ENCODE measurements at regions not wholly inside any gene's neighbourhood (a gene's known extent, or its start where the extent isn't known, plus 50 kb on each side); places are given as distances from the start of the nearest gene placed in this dataset.

DNA sequence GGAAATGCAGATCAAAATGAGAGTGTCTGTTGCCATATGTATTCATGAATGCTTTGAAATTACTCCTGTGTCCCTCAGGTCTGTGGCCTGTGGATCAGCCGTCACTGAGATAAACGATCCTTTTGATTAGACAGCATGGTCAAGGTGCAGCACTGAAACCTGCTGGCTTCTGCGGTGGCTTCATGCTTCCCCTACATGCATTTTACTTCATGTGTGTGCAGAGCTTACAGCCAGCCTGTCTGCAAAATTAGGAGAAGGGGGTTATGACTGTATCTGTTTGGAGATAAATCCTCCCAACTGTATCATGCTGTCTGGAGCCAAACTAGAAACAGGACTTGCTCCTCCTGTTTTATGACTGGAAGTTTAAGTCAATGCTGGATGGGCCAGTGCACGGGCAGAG, 71.0 kb upstream of the PLPP4 start:
- ATAC-seq (ENCODE audit: low FRiP score) = no peak
- Histone ChIP-seq H3K9me3 (ENCODE audit: control insufficient read depth, low read length) (no peaks in the 10 kb centered on the region), H3K27me3 (ENCODE audit: control insufficient read depth in 1 of 2, insufficient read depth in 2 of 2, low read length in 1 of 2) (no peaks in the 10 kb centered on the region), H3K4me3 (ENCODE audit: low read length in 2 of 2) (no peak overlapping the region), H3K27ac (ENCODE audit: low read depth in 1 of 2, low read length in 2 of 2) (no peak overlapping the region), H3K36me3 (ENCODE audit: control insufficient read depth in 1 of 2, insufficient read depth in 2 of 2, low read length in 1 of 2) (no peaks in the 10 kb centered on the region), H3K4me1 (ENCODE audit: control insufficient read depth in 1 of 2, insufficient read depth in 2 of 2, low read length in 2 of 2) (no peaks in the 10 kb centered on the region)
- WGBS, 2 donors = 49 to 54% methylated on average over 4 of the region's 4 CpGs
- intact Hi-C loops (cut with DNase I) = no loop called here
- no peak for DNase-seq

DNA sequence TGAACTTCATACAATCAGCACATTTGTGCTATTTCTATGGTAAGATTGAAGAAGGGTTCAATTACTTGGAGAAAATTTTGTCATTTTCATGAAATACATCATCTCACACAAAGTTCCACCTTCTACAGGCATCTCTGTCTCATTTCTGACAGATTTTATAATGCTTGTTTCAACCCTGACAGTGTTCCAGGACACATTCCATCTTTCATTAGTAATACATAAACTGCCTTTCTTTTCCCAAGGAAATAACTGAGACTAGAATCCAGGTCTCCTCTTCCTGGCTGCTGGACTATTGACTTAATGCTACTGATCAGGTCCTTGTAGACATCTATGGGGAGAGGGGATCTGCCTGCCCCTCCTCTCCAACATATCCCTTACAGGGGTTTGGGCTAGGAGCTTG, 70.1 kb upstream of the PLPP4 start:
- Histone ChIP-seq H3K4me3 (ENCODE audit: low read length in 2 of 2) (no peak overlapping the region), H3K36me3 (ENCODE audit: control insufficient read depth in 1 of 2, insufficient read depth in 2 of 2, low read length in 1 of 2) (no peaks in the 10 kb centered on the region), H3K27me3 (ENCODE audit: control insufficient read depth in 1 of 2, insufficient read depth in 2 of 2, low read length in 1 of 2) (no peaks in the 10 kb centered on the region), H3K27ac (ENCODE audit: low read depth in 1 of 2, low read length in 2 of 2) (no peak overlapping the region), H3K4me1 (ENCODE audit: control insufficient read depth in 1 of 2, insufficient read depth in 2 of 2, low read length in 2 of 2) (no peaks in the 10 kb centered on the region), H3K9me3 (ENCODE audit: control insufficient read depth, low read length) (no peaks in the 10 kb centered on the region)
- intact Hi-C loops (cut with DNase I) = no loop called here
- ATAC-seq (ENCODE audit: low FRiP score) = no peak
- no peak for DNase-seq

DNA sequence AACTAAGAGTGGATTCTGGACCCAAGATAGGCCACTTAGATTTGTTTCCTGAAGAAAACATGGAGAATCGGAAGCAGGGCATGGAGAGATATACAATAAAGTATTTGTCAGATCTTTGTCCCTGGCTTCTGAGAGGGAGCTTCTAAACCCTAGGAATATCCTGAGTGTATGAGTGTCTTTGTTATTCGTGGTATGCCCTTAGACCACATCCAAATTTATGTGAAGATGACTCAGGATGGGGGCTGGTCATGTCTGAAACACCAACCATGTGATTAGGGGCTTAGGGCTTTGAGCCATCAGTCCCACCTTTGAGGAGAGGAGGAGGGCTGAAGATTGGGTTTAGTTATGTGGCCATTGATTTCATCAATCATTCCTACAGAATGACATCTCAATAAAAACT, 69.7 kb upstream of the PLPP4 start:
- Histone ChIP-seq H3K27me3 (ENCODE audit: control insufficient read depth in 1 of 2, insufficient read depth in 2 of 2, low read length in 1 of 2) (no peaks in the 10 kb centered on the region), H3K36me3 (ENCODE audit: control insufficient read depth in 1 of 2, insufficient read depth in 2 of 2, low read length in 1 of 2) (no peaks in the 10 kb centered on the region), H3K27ac (ENCODE audit: low read depth in 1 of 2, low read length in 2 of 2) (no peak overlapping the region), H3K4me1 (ENCODE audit: control insufficient read depth in 1 of 2, insufficient read depth in 2 of 2, low read length in 2 of 2) (no peaks in the 10 kb centered on the region), H3K9me3 (ENCODE audit: control insufficient read depth, low read length) (no peaks in the 10 kb centered on the region), H3K4me3 (ENCODE audit: low read length in 2 of 2) (no peak overlapping the region)
- intact Hi-C loops (cut with DNase I) = no loop called here
- DNase-seq = no peak
- ATAC-seq (ENCODE audit: low FRiP score) = no peak
- WGBS, 2 donors = 68 to 69% methylated on average over 2 of the region's 2 CpGs

DNA sequence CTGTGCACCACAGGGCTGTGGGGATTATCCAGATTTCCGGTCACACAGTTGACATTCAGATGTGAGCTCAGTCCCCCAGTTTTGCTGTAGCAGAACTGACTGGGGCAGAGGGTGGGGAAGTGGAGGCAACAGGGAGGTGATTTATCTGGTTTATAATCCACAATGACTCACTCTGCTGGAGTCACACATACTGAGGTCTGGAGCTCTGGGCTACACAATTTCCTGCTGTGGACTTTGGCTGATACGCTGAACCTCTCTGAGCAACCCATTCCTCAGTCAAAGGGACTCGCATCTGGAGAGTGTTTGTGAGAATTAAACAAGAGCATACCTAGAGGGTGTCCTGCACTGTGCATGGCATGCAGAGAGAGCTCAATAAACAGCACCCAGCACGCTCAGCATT, 64.8 kb upstream of the PLPP4 start:
- H3K36me3 ChIP-seq (ENCODE audit: control insufficient read depth in 1 of 2, insufficient read depth in 2 of 2, low read length in 1 of 2) = no peaks in the 10 kb centered on the region
- no peak overlapping the region for H3K4me3 ChIP-seq (ENCODE audit: low read length in 2 of 2)
- no peaks in the 10 kb centered on the region for H3K4me1 ChIP-seq (ENCODE audit: control insufficient read depth in 1 of 2, insufficient read depth in 2 of 2, low read length in 2 of 2)
- ATAC-seq (ENCODE audit: low FRiP score) (no peak), DNase-seq (no peak)
- H3K9me3 ChIP-seq (ENCODE audit: control insufficient read depth, low read length) = no peaks in the 10 kb centered on the region
- H3K27me3 ChIP-seq (ENCODE audit: control insufficient read depth in 1 of 2, insufficient read depth in 2 of 2, low read length in 1 of 2) = no peaks in the 10 kb centered on the region
- 83 to 87% methylated on average over 4 of the region's 4 CpGs for WGBS, 2 donors
- H3K27ac ChIP-seq (ENCODE audit: low read depth in 1 of 2, low read length in 2 of 2) = no peak overlapping the region
- intact Hi-C loops (cut with DNase I) = no loop called here

DNA sequence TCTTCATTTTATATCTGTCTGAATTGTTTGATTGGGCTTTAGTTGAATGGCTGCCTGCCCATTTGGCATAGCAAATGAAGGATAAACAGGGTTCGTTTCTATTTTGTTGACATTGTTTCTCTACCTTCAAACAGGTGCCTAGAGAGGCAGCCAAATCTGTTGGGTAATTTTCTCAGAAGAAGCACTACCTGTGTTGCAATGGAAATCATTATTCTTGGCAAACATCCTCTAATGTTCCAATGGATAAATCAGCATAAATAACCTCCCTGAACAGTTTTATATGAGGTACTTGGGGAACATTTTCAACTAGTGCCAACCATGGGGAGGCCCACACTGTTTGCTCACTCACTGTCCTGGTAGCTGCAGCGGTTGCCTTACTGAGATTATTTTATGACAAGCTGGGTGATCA, 64.4 kb upstream of the PLPP4 start:
- H3K4me3 ChIP-seq (ENCODE audit: low read length in 2 of 2) = no peak overlapping the region
- no peaks in the 10 kb centered on the region for H3K9me3 ChIP-seq (ENCODE audit: control insufficient read depth, low read length)
- WGBS, 2 donors = 67 to 69% methylated on average over 2 of the region's 2 CpGs
- no peaks in the 10 kb centered on the region for H3K27me3 ChIP-seq (ENCODE audit: control insufficient read depth in 1 of 2, insufficient read depth in 2 of 2, low read length in 1 of 2)
- no peak for DNase-seq
- H3K36me3 ChIP-seq (ENCODE audit: control insufficient read depth in 1 of 2, insufficient read depth in 2 of 2, low read length in 1 of 2) = no peaks in the 10 kb centered on the region
- no peak overlapping the region for H3K27ac ChIP-seq (ENCODE audit: low read depth in 1 of 2, low read length in 2 of 2)
- H3K4me1 ChIP-seq (ENCODE audit: control insufficient read depth in 1 of 2, insufficient read depth in 2 of 2, low read length in 2 of 2) = no peaks in the 10 kb centered on the region
- intact Hi-C loops (cut with DNase I) = no loop called here
- ATAC-seq (ENCODE audit: low FRiP score) = no peak

DNA sequence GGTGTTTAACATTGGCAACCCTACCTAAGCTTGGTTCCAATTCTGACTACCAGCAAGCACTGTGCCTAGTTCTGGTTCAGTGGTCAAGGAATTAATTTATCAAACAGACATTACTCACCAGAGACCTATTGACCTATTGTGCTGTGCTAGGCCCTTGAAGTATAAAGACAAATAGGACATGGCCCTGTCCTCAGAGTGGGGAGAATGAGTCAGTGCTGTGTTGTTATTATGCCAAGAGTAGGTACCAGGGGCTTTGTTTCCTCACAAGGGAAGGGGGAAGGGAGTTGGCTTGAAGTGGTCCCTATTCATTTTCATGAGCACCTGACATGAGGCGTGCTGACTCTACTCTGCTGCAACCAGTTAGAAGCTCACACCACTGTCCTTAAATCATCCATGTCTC, 62.6 kb upstream of the PLPP4 start:
- intact Hi-C loops (cut with DNase I) = no loop called here
- WGBS, 2 donors = 88 to 92% methylated on average over 1 of the region's 1 CpG
- H3K27ac ChIP-seq (ENCODE audit: low read depth in 1 of 2, low read length in 2 of 2) = no peak overlapping the region
- DNase-seq = no peak
- H3K36me3 ChIP-seq (ENCODE audit: control insufficient read depth in 1 of 2, insufficient read depth in 2 of 2, low read length in 1 of 2) = no peaks in the 10 kb centered on the region
- ATAC-seq (ENCODE audit: low FRiP score) = no peak
- H3K4me3 ChIP-seq (ENCODE audit: low read length in 2 of 2) = no peak overlapping the region
- no peaks in the 10 kb centered on the region for H3K27me3 ChIP-seq (ENCODE audit: control insufficient read depth in 1 of 2, insufficient read depth in 2 of 2, low read length in 1 of 2)
- no peaks in the 10 kb centered on the region for H3K4me1 ChIP-seq (ENCODE audit: control insufficient read depth in 1 of 2, insufficient read depth in 2 of 2, low read length in 2 of 2)
- no peaks in the 10 kb centered on the region for H3K9me3 ChIP-seq (ENCODE audit: control insufficient read depth, low read length)

DNA sequence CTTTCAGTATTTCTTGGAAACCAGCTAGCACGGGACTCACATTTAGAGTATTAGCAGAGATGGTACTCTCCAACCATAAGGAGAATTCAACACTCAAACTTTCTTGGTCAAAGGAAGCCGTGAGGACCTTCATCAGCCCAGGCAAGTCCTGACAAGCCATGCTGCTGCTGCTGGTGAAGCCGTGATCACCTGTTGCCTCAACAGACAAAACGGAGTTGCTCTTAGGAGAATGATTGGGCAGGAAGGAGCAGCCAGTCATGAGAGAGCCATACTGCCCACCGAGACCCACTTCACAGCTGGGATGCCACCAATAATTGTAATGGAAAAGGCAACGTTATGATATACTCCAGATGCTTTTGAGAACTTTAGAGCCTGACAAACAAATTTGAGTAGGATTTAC, 60.8 kb upstream of the PLPP4 start:
- Histone ChIP-seq H3K4me3 (ENCODE audit: low read length in 2 of 2) (no peak overlapping the region), H3K4me1 (ENCODE audit: control insufficient read depth in 1 of 2, insufficient read depth in 2 of 2, low read length in 2 of 2) (no peaks in the 10 kb centered on the region), H3K27me3 (ENCODE audit: control insufficient read depth in 1 of 2, insufficient read depth in 2 of 2, low read length in 1 of 2) (no peaks in the 10 kb centered on the region), H3K27ac (ENCODE audit: low read depth in 1 of 2, low read length in 2 of 2) (no peak overlapping the region), H3K36me3 (ENCODE audit: control insufficient read depth in 1 of 2, insufficient read depth in 2 of 2, low read length in 1 of 2) (no peaks in the 10 kb centered on the region), H3K9me3 (ENCODE audit: control insufficient read depth, low read length) (no peaks in the 10 kb centered on the region)
- 77 to 83% methylated on average over 6 of the region's 6 CpGs for WGBS, 2 donors
- intact Hi-C loops (cut with DNase I) = no loop called here
- ATAC-seq (ENCODE audit: low FRiP score) (no peak), DNase-seq (no peak)

DNA sequence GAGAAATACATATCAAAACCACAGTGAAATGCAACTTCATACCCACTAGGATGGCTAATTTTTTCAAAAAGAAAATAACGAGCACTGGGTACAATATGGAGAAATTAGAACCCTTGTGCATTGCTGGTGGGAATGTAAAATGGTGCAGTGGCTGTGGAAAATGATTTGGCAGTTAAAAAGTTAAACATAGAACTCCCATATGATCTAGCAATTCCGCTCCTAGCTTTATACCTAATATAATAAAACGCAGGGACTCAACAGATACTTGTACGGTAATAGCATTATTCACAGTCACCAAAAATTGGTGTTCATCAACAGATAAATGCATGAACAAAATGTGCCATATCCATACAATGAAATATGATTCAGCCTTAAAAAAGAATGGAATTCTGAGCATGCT, 58.8 kb upstream of the PLPP4 start:
- 63 to 65% methylated on average over 4 of the region's 4 CpGs for WGBS, 2 donors
- H3K4me1 ChIP-seq (ENCODE audit: control insufficient read depth in 1 of 2, insufficient read depth in 2 of 2, low read length in 2 of 2) = no peaks in the 10 kb centered on the region
- no peaks in the 10 kb centered on the region for H3K9me3 ChIP-seq (ENCODE audit: control insufficient read depth, low read length)
- H3K27me3 ChIP-seq (ENCODE audit: control insufficient read depth in 1 of 2, insufficient read depth in 2 of 2, low read length in 1 of 2) = no peaks in the 10 kb centered on the region
- intact Hi-C loops (cut with DNase I) = no loop called here
- H3K27ac ChIP-seq (ENCODE audit: low read depth in 1 of 2, low read length in 2 of 2) = no peak overlapping the region
- no peak overlapping the region for H3K4me3 ChIP-seq (ENCODE audit: low read length in 2 of 2)
- H3K36me3 ChIP-seq (ENCODE audit: control insufficient read depth in 1 of 2, insufficient read depth in 2 of 2, low read length in 1 of 2) = no peaks in the 10 kb centered on the region
- DNase-seq (no peak), ATAC-seq (ENCODE audit: low FRiP score) (no peak)

DNA sequence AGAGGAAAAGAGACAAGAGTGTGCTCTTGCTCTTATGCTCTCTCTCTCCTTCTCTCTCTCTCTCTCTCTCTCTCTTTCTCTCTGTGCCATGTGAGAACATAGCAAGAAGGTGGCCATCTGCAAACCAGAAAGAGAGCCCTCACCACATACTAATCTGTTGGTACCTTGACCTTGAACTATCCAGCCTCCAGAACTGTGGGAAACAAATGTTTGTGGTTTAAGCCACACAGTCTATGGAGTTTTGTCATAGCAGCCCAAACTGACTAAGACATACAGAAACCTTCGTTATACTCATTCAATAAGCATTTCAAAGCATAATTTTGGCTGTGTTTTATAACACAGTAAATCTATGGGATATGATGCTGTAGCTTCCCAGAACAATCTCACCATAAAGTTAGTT, 56.4 kb upstream of the PLPP4 start:
- H3K27me3 ChIP-seq (ENCODE audit: control insufficient read depth in 1 of 2, insufficient read depth in 2 of 2, low read length in 1 of 2) = no peaks in the 10 kb centered on the region
- H3K4me1 ChIP-seq (ENCODE audit: control insufficient read depth in 1 of 2, insufficient read depth in 2 of 2, low read length in 2 of 2) = no peaks in the 10 kb centered on the region
- intact Hi-C loops (cut with DNase I) = no loop called here
- no peak overlapping the region for H3K4me3 ChIP-seq (ENCODE audit: low read length in 2 of 2)
- ATAC-seq (ENCODE audit: low FRiP score) = no peak
- 76 to 77% methylated on average over 1 of the region's 1 CpG for WGBS, 2 donors
- no peak overlapping the region for H3K27ac ChIP-seq (ENCODE audit: low read depth in 1 of 2, low read length in 2 of 2)
- DNase-seq = no peak
- H3K9me3 ChIP-seq (ENCODE audit: control insufficient read depth, low read length) = no peaks in the 10 kb centered on the region
- no peaks in the 10 kb centered on the region for H3K36me3 ChIP-seq (ENCODE audit: control insufficient read depth in 1 of 2, insufficient read depth in 2 of 2, low read length in 1 of 2)

Data from aorta (tissue), 5 donors.